Colonic mucosa (tissue), 4 donors: ENCODE measurements at regions not wholly inside any gene's neighbourhood (a gene's known extent, or its start where the extent isn't known, plus 50 kb on each side); places are given as distances from the start of the nearest gene placed in this dataset.

Source experiments
- DNase-seq: peaks from one replicate; pipeline ENCODE4 v3.0.0-alpha.2; 2020
- H3K27ac ChIP-seq: fragments of 200-600 bp; one replicate; pipeline ENCODE4 v1.8.0; 2021
- H3K27me3 ChIP-seq: fragments of 200-600 bp; one replicate; pipeline ENCODE4 v1.8.0; 2021
- H3K36me3 ChIP-seq: fragments of 200-600 bp; one replicate; pipeline ENCODE4 v1.8.0; 2021
- H3K4me1 ChIP-seq: fragments of 200-600 bp; one replicate; pipeline ENCODE4 v1.8.0; 2021; ENCODE audit warnings: mild to moderate bottlenecking
- H3K4me3 ChIP-seq: fragments of 200-600 bp; one replicate; pipeline ENCODE4 v1.8.0; 2021
- H3K9ac ChIP-seq, 2 donors: one replicate each; pipeline ENCODE4 v1.7.0; 2013; ENCODE audit warnings: control low read depth in 2 of 2, low read depth in 2 of 2, low read length in 2 of 2
- H3K9me3 ChIP-seq: fragments of 200-600 bp; one replicate; pipeline ENCODE4 v1.8.0; 2021
- CTCF ChIP-seq: fragments of 200-600 bp; IDR thresholded peaks from one replicate; pipeline ENCODE4 v1.8.0; 2022; ENCODE audit warnings: antibody characterized with exemption, mild to moderate bottlenecking
- intact Hi-C: fragments of 100-400 bp; cut with DNase I; formaldehyde crosslinking; loops from one replicate; pipeline ENCODE4 v1.14.1; 2022
- donor health status: healthy.
- donor health status: DM: no; HTN: no; CAD: no.
- donor health status: DM: no; HTN: no; CAD: no.

DNA sequence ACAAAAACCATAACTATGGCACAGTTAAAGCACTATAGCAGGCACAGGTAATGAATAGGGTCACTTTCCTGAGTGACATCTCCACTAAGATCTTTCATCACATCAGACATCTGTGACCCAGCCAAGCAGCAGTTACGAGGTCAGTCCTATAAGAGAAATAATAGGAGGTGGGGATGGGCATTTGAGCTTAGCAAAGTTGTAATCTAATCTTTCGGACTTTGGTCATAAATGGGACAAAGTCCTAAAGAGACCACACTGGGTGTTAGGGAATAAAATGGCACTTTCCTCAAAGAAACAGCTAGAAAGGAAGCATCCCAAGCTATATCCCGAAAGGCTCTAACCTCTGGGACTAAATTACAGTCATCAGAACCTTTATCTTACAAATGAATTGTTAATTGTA lies 432.2 kb downstream of the PIK3R1 start:
- DNase-seq, result no peak
- H3K4me3 ChIP-seq, result no peak overlapping the region
- H3K4me1 ChIP-seq, result no peaks in the 10 kb centered on the region
- H3K27me3 ChIP-seq, result no peaks in the 10 kb centered on the region
- H3K27ac ChIP-seq, result no peak overlapping the region
- intact Hi-C loops, result no loop called here
- no peaks in the 10 kb centered on the region for H3K36me3 ChIP-seq
- no peak overlapping the region for H3K9ac ChIP-seq
- H3K9me3 ChIP-seq, result no peaks in the 10 kb centered on the region
- no peak for TF ChIP-seq CTCF

DNA sequence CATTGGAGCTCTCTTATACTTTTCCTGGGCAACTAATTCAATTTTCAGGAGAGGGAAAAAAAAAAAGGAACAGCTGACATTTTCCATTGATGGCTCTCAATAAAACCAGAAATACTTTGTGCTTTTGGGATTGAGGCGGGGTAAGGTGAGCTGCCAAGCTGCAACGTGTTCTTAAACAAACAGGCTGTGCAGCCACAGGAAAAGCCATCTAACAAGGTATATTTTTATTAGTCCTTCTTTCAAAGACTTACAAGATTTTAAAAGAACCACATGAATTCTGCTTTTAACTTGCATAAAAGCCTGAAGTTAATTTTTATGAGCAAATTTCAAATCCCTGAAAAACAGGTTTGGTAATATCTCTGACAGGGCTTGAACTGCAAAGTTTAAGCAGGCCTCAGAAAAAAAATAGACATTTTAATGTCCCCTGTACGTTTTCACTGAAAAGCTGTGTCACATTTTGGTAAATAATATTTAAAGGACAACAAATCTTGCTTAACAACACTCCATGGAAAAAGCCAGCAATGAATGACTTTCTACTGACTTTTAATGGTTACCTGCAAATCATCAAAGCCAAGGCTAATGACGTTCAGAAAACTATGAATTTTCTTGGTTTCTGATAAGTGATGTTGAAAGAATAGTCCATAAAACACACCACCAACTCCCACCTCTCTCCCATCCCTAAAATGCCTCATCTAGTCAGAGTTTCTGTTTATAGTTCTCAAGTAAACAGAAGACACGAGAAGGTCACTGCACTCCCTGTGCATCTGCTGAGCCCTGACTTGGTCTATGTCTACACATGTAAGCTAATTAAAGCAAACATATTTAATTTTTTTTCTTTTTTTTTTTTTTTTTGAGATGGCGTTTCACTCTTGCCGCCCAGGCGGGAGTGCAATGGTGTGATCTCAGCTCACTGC lies 433.6 kb downstream of the PIK3R1 start:
- intact Hi-C loops, result no loop called here
- Histone ChIP-seq H3K9ac (no peak overlapping the region), H3K27ac (no peak overlapping the region), H3K4me1 (no peaks in the 10 kb centered on the region), H3K27me3 (no peaks in the 10 kb centered on the region), H3K9me3 (no peaks in the 10 kb centered on the region), H3K36me3 (no peaks in the 10 kb centered on the region), H3K4me3 (no peak overlapping the region)
- no peak for TF ChIP-seq CTCF
- DNase-seq, result no peak

- TF ChIP-seq CTCF, result no peak
- H3K9me3 ChIP-seq, result no peaks in the 10 kb centered on the region
- intact Hi-C loops, result no loop called here
- peak; percentile 40 for DNase-seq
- H3K27me3 ChIP-seq, result no peaks in the 10 kb centered on the region
- H3K9ac ChIP-seq, result no peak overlapping the region
- no peak overlapping the region for H3K27ac ChIP-seq
- H3K4me3 ChIP-seq, result no peak overlapping the region
- H3K36me3 ChIP-seq, result no peaks in the 10 kb centered on the region
- no peaks in the 10 kb centered on the region for H3K4me1 ChIP-seq
These were observed 437.0 kb downstream of the PIK3R1 start for GRCh38 chr5:68652534-68652965.

DNA sequence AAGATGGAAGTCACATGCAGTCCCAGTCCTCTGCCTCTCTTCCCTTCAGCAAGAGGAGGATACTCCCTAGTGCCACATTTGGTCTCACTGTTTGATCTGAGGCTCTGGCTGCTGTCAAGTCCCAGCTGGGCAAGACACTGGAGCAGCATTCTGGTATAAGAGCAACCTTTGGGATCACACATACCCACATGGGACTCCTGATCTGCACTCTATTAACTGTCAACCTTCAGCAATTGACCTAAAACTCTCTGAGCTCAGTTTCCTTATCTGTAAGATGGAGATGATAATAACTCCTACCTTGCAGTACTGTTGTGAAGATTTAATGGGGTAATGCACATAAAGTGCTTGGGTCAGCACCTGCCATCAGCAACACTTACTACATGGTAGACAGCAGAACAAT lies 437.9 kb downstream of the PIK3R1 start:
- H3K4me3 ChIP-seq, result no peak overlapping the region
- H3K27ac ChIP-seq, result no peak overlapping the region
- TF ChIP-seq CTCF, result no peak
- H3K9ac ChIP-seq, result no peak overlapping the region
- DNase-seq, result no peak
- no peaks in the 10 kb centered on the region for H3K27me3 ChIP-seq
- H3K9me3 ChIP-seq, result no peaks in the 10 kb centered on the region
- H3K36me3 ChIP-seq, result no peaks in the 10 kb centered on the region
- H3K4me1 ChIP-seq, result no peaks in the 10 kb centered on the region
- intact Hi-C loops, result no loop called here

- intact Hi-C loops, result no loop called here
- Histone ChIP-seq H3K27ac (no peak overlapping the region), H3K27me3 (no peaks in the 10 kb centered on the region), H3K4me3 (no peak overlapping the region), H3K9ac (no peak overlapping the region), H3K36me3 (no peaks in the 10 kb centered on the region), H3K4me1 (no peaks in the 10 kb centered on the region), H3K9me3 (no peaks in the 10 kb centered on the region)
- no peak for TF ChIP-seq CTCF
- DNase-seq, result no peak
These were observed 436.5 kb upstream of the SLC30A5 start for GRCh38 chr5:68657055-68657961.
